HL-60 (cell line): ENCODE measurements at regions not wholly inside any gene's neighbourhood (a gene's known extent, or its start where the extent isn't known, plus 50 kb on each side); places are given as distances from the start of the nearest gene placed in this dataset.

Experiments used
- DNase-seq, 2 experiments: peaks; one replicate each; pipeline ENCODE4 v3.0.0-alpha.2; 2010 to 2020; ENCODE audit warnings: low read depth in 1 of 2, low spot score in 1 of 2
- H3K27ac ChIP-seq: fragments of 250-450 bp; sonication (Bioruptor Pico); replicated peaks from 2 replicates; pipeline ENCODE4 v1.5.1; 2020; ENCODE audit warnings: mild to moderate bottlenecking, moderate library complexity
- H3K27me3 ChIP-seq: fragments of 250-450 bp; sonication (Bioruptor Pico); 2 replicates; pipeline ENCODE4 v1.5.1; 2021; ENCODE audit warnings: mild to moderate bottlenecking, moderate library complexity; ENCODE audit not compliant: insufficient read depth, poor library complexity, severe bottlenecking
- H3K4me3 ChIP-seq: replicated peaks from 2 replicates; pipeline ENCODE4 v1.5.1; 2011; ENCODE audit warnings: mild to moderate bottlenecking, control low read depth, low read length; ENCODE audit not compliant: insufficient read depth
- GABPA ChIP-seq: IDR thresholded peaks from 2 replicates; pipeline ENCODE4 v1.6.1; 2012; ENCODE audit warnings: low read depth
- POLR2AphosphoS5 ChIP-seq: IDR thresholded peaks from 2 replicates; pipeline ENCODE4 v1.6.1; 2012; ENCODE audit warnings: low read depth
- SPI1 ChIP-seq: IDR thresholded peaks from 2 replicates; pipeline ENCODE4 v1.6.1; 2012; ENCODE audit warnings: low read depth, mild to moderate bottlenecking, borderline replicate concordance
- TF ChIP-seq, protein P1 (sequence below): IDR thresholded peaks from one replicate; pipeline ENCODE4 v1.5.1; 2011; ENCODE audit warnings: low read length, control low read depth, inconsistent platforms; ENCODE audit not compliant: insufficient read depth
- TF ChIP-seq, protein P2 (sequence below): IDR thresholded peaks from 2 replicates; pipeline ENCODE4 v1.6.1; 2012; ENCODE audit warnings: low read depth; ENCODE audit not compliant: insufficient replicate concordance

DNA sequence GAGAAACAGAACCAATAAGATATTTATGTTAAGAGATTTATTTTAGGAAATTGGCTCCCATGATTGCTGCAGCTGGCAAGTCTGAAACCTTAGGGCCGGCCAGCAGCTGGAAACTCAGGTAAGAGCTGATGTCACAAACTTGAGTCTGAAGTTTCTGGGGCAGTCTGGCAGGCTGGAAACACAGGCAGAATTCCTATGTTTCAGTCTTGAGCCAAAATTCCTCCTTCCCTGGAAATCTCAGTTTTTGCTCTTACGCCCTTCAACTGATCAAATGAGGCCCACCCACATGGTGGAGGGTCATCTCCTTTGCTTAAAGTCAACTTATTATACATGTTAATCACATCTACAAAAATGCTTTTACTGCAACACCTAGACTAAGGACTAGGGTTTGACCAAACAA, 184.1 kb downstream of the SOD2 start:
- no peak overlapping the region for H3K27ac ChIP-seq
- DNase-seq: no peak
- TF ChIP-seq POLR2AphosphoS5: no peak
- no peak for TF ChIP-seq GABPA
- TF ChIP-seq, protein P1, sequence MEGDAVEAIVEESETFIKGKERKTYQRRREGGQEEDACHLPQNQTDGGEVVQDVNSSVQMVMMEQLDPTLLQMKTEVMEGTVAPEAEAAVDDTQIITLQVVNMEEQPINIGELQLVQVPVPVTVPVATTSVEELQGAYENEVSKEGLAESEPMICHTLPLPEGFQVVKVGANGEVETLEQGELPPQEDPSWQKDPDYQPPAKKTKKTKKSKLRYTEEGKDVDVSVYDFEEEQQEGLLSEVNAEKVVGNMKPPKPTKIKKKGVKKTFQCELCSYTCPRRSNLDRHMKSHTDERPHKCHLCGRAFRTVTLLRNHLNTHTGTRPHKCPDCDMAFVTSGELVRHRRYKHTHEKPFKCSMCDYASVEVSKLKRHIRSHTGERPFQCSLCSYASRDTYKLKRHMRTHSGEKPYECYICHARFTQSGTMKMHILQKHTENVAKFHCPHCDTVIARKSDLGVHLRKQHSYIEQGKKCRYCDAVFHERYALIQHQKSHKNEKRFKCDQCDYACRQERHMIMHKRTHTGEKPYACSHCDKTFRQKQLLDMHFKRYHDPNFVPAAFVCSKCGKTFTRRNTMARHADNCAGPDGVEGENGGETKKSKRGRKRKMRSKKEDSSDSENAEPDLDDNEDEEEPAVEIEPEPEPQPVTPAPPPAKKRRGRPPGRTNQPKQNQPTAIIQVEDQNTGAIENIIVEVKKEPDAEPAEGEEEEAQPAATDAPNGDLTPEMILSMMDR: no peak
- TF ChIP-seq, protein P2, sequence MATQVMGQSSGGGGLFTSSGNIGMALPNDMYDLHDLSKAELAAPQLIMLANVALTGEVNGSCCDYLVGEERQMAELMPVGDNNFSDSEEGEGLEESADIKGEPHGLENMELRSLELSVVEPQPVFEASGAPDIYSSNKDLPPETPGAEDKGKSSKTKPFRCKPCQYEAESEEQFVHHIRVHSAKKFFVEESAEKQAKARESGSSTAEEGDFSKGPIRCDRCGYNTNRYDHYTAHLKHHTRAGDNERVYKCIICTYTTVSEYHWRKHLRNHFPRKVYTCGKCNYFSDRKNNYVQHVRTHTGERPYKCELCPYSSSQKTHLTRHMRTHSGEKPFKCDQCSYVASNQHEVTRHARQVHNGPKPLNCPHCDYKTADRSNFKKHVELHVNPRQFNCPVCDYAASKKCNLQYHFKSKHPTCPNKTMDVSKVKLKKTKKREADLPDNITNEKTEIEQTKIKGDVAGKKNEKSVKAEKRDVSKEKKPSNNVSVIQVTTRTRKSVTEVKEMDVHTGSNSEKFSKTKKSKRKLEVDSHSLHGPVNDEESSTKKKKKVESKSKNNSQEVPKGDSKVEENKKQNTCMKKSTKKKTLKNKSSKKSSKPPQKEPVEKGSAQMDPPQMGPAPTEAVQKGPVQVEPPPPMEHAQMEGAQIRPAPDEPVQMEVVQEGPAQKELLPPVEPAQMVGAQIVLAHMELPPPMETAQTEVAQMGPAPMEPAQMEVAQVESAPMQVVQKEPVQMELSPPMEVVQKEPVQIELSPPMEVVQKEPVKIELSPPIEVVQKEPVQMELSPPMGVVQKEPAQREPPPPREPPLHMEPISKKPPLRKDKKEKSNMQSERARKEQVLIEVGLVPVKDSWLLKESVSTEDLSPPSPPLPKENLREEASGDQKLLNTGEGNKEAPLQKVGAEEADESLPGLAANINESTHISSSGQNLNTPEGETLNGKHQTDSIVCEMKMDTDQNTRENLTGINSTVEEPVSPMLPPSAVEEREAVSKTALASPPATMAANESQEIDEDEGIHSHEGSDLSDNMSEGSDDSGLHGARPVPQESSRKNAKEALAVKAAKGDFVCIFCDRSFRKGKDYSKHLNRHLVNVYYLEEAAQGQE: no peak
- no peak for TF ChIP-seq SPI1
- H3K27me3 ChIP-seq: no peaks in the 10 kb centered on the region
- no peak overlapping the region for H3K4me3 ChIP-seq

DNA sequence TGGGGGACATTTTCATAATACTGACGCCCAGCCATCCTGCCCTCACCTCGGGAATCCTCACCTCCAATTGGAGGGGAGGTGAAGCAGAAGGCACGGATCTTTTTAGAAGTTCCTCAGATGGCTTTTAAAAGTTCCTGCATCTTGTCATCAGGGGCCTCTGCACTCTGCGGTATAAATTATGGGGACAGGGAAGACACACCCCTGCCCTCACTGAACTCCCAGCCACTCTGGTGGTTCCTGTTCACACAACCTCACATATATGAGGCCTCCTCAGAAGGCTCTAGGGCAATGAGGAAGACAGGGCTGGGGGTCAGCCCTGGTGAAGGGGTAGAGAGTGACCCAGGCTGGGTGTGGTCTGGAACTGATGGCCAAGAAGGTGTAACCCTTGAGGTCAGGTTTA, 187.0 kb downstream of the SOD2 start:
- H3K27ac ChIP-seq: no peak overlapping the region
- H3K27me3 ChIP-seq: no peaks in the 10 kb centered on the region
- no peak overlapping the region for H3K4me3 ChIP-seq
- DNase-seq: no peak
- no peak for TF ChIP-seq SPI1
- TF ChIP-seq, protein P2: no peak
- no peak for TF ChIP-seq GABPA
- TF ChIP-seq, protein P1: no peak
- no peak for TF ChIP-seq POLR2AphosphoS5

DNA sequence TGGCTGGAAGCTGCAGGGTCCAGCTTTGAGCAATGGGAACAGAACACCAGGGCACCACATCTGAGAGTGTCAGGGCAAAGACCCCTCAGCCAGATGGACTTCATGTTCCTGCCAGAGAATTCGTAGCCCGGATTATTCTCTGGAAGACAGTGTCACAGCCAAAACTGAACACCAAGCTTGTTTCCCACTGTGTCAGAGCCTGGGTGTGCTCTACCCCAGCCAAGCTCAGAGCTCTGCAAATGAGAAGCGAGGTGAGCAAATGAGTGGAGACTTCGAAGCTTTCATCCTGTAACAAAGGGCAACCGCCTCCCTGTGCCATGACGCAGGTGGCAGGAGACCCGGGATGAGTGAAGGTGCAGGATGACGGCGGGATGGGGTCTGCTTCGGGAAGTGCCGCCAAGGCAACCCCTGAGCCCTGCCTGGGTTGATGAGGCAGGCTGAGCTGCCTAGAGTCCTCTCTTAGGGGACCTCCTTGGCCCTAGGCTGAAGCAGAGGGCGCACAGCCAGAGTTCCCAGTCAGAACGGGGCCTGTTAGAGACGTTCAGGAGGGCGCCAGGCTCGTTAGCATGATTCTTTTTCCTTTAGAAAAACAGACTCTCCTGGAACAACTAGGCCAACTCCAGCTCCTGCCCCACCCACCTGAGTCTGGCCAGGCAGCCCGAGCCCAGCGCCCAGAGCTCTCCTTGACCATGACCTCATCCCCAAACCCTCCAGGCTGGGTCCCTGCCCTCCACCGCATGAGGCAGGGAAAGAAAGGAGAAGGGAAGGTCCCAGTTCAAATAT, 187.7 kb downstream of the SOD2 start:
- no peak for DNase-seq
- H3K27me3 ChIP-seq: no peaks in the 10 kb centered on the region
- TF ChIP-seq SPI1 (no peak), GABPA (no peak), POLR2AphosphoS5 (no peak)
- TF ChIP-seq, protein P1: no peak
- H3K4me3 ChIP-seq: no peak overlapping the region
- H3K27ac ChIP-seq: no peak overlapping the region

DNA sequence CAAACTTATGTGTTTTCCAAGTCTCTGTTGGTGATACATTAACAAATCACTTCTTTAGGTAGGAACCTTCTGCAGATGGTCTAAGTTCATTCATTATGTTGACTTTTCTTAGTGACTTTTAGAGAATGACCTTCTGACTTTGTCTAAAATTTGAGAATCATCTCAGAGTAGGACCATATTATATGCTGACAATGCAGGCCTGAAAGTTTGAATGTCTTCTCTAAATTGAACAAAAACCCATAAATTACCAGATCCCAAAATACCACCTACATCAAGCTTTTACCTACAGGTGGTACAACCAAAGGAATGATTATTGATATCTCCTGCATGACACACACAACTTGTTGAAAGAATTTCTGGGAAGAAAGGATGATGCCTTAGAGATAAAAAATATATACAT, 191.5 kb downstream of the SOD2 start:
- DNase-seq: no peak
- Histone ChIP-seq H3K27ac (no peak overlapping the region), H3K27me3 (no peaks in the 10 kb centered on the region), H3K4me3 (no peak overlapping the region)
- TF ChIP-seq SPI1 (no peak), GABPA (no peak), POLR2AphosphoS5 (no peak)
- TF ChIP-seq, protein P2: no peak
- TF ChIP-seq, protein P1: no peak
